HG03135 (cell line): ENCODE measurements at regions not wholly inside any gene's neighbourhood (a gene's known extent, or its start where the extent isn't known, plus 50 kb on each side); places are given as distances from the start of the nearest gene placed in this dataset.
"Not testable (repeated sequence)": the region's sequence is repeated elsewhere in the genome, so short reads cannot be mapped to it uniquely, and the experiment has no call there.

Source experiments
- ATAC-seq: cut with Tn5 transposase; IDR thresholded peaks from one replicate; pipeline ENCODE4 v1.9.1; 2021; ENCODE audit warnings: mild to moderate bottlenecking, moderate library complexity; ENCODE audit not compliant: unreplicated experiment

GRCh38 chr2:138893746-138894145 is 113.6 kb upstream of the NXPH2 start:
- ATAC-seq, result no peak

- no peak for ATAC-seq
Measured at GRCh38 chr2:138881126-138881525, 100.9 kb upstream of the NXPH2 start.

- ATAC-seq, result no peak
Measured at GRCh38 chr2:138879931-138880330, 99.7 kb upstream of the NXPH2 start.

GRCh38 chr2:138877421-138877820 is 97.2 kb upstream of the NXPH2 start:
- no peak for ATAC-seq

- ATAC-seq, result no peak
Measured at GRCh38 chr2:138874251-138874650, 94.1 kb upstream of the NXPH2 start.

GRCh38 chr2:138872116-138872515 is 91.9 kb upstream of the NXPH2 start:
- not testable (repeated sequence) for ATAC-seq

DNA sequence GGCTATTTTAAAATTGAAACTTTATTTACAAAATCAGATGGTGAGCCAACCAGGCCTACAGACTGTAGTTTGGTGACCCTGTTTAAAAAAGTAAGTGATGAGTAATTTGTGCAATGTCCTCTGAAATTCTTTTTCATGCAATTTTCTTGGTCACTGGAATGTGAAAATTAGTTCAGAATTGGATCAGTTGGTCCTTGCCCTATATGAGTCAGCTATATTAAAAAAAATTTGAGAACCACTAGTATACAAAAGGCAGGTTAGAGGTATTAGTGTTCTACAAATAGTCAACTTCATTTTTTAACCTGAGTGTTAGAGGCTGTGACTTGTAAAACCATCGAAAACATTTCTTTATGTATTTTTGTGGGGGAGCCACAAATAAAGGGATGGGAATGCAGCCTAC is 91.1 kb upstream of the NXPH2 start:
- ATAC-seq, result no peak

GRCh38 chr2:138867341-138867740 is 87.2 kb upstream of the NXPH2 start:
- no peak for ATAC-seq

GRCh38 chr2:138866797-138867196 is 86.6 kb upstream of the NXPH2 start:
- ATAC-seq, result no peak

DNA sequence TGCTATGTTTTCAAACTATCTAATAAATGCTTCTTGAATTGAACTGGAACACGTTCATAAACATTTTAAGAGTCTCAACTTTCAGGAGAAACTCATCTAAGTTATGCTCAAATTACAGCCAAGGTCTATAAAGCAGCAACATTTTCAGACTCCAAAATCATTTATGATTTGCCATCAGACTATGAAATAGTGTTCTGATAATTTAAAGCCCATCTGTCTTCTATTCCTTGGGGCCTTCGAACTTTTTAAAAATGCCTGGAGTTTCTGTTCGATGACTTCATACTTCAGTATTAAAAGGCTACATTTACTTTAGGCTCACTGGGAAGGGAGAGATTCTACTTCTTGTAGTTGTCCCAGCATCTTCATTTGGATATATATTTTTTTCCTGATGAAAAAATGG is 73.6 kb upstream of the NXPH2 start:
- ATAC-seq, result no peak

DNA sequence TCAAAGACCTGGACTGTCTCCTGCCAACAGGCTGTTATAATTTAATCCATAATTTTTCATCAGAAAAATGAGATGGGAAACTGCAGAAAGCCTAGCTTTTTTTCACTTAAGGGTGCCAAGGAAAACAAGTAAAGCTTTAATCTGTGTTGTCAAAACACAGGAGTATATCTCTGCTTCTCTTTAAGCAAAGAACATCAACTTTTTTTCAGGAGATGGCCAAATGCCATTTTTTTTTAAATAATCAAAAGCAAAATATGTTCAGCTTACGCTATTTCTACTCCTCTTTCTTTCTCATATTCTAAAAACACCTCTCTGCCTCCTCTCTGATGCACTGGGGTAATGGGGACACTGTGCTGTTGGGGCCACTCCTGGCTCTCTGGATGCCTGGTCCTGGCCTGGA is 73.1 kb upstream of the NXPH2 start:
- no peak for ATAC-seq

GRCh38 chr2:138846216-138846821 is 66.1 kb upstream of the NXPH2 start:
- peak; percentile 78 for ATAC-seq

GRCh38 chr2:138842341-138842740 is 62.2 kb upstream of the NXPH2 start:
- no peak for ATAC-seq

DNA sequence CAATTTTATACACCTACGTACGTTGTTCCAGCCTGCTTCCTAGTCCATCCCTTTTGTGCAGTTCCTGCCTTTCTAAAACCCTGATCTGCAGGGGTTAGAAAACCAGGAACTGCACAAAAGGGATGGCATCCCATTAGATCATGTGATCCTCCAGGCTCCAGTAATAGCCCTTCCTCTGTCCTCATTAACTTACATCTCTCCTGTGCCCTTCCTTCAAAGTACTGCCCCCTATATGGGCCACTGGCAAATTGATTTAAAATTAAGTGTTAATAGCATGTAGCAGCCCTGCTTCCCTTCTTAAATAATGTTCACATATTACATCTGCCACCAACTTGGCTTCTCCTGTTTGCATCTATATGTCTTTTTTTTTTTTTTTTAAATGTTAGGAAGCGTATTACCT is 61.3 kb upstream of the NXPH2 start:
- ATAC-seq, result no peak

GRCh38 chr2:138838851-138839620 is 58.8 kb upstream of the NXPH2 start:
- ATAC-seq, result no peak

- no peak for ATAC-seq
Measured at GRCh38 chr2:138831691-138832090, 51.5 kb upstream of the NXPH2 start.

- no peak for ATAC-seq
Measured at GRCh38 chr2:138831154-138831553, 51.0 kb upstream of the NXPH2 start.

DNA sequence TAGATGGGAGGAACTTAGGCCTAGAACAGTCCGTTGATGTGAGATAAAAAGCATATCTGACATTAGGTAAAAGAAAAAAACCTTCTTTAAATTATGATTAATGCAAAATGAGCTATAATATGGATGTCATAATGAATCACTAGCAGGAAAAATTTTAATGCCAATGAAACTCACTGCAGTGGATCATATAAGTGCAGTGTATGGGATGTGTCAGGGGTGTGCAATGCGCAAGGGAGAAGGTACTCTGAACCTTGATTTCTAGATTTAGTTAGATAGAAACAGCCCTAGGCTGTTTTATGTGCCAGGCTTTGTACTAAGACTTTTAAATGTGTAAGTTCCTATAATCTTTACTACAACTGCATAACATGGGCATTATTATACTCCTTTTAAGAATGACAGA is 50.4 kb upstream of the NXPH2 start:
- ATAC-seq, result no peak
